HG03045 (cell line): ENCODE measurements at regions not wholly inside any gene's neighbourhood (a gene's known extent, or its start where the extent isn't known, plus 50 kb on each side); places are given as distances from the start of the nearest gene placed in this dataset.
"Not testable (repeated sequence)": the region's sequence is repeated elsewhere in the genome, so short reads cannot be mapped to it uniquely, and the experiment has no call there.

Source experiments
- ATAC-seq: cut with Tn5 transposase; IDR thresholded peaks from one replicate; pipeline ENCODE4 v1.9.1; 2021; ENCODE audit warnings: mild to moderate bottlenecking, moderate library complexity; ENCODE audit not compliant: unreplicated experiment

DNA sequence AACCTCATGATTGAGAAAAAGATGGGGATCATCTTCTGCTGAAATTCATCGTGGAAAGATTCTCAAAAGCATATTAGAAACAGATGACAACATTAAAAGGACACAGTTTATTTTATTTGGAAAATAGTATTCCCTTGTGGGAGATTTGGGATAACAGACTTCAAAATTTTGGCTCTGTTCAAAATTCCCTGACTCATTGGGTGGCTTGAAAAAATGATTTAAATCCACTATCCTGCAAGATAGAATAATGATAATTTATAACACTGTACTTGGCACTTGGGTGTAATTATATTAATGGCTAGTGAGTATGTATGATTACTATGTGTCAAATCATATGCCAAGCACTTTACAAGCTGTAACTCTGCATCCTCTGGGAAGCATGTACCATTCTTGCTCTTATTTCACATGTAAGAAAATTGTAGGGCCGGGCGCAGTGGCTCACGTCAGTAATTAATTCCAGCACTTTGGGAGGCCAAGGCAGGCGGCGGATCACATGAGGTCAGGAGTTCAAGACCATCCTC lies 128.8 kb downstream of the LMNTD1 start:
- no peak for ATAC-seq

DNA sequence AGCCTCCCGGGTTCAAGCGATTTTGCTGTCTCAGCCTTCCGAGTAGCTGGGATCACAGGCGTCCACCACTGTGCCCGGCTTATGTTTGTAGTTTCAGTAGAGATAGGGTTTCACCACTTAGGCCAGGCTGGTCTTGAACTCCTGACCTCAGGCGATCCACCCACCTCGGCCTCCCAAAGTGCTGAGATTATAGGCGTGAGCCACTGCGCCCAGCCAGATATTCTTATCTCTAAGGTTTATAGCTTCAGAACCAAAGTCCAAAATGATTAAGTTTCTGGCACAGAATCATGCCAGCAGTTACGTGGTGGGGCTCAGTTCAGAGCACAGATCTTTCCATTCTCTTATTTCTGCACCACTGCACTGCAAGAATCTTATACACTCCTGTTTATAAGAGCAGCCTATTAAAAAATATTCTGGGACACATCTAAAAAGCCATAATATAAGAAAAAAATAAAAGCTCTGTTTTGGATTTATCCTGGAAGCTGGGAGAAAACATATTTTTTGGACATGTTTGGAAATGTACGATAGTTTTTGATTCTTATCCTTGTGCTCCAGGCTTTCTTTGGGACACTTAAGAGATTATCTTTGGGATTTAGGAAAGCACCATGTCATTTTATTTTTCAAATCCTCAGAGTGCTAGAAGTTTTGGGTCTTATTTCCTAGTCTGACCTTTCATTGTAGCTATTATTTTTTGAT lies 129.6 kb downstream of the LMNTD1 start:
- no peak for ATAC-seq

- no peak for ATAC-seq
These were observed 130.8 kb downstream of the LMNTD1 start for GRCh38 chr12:25422241-25422640.

DNA sequence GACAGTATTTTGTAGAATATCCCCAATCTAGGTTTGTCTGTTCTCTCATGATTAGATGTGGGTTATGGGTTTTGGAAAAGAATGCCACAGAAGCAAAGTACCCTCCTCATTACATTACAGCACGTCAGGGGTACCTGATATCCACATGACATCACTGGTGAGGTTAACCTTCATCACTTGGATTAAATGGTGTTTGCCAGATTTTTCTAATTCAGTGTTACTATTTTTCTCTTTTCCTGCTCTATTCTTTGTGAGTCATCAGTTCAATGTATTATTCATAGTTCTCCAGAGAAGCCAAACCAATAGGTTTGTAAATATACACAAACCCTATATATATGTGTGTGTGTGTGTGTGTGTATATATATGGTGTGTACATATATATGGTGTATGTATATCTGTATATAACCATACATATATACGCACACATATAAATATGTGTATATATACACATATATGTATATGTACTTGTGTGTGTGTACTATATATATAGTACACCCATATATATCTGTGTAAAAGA lies 131.4 kb downstream of the LMNTD1 start:
- no peak for ATAC-seq

DNA sequence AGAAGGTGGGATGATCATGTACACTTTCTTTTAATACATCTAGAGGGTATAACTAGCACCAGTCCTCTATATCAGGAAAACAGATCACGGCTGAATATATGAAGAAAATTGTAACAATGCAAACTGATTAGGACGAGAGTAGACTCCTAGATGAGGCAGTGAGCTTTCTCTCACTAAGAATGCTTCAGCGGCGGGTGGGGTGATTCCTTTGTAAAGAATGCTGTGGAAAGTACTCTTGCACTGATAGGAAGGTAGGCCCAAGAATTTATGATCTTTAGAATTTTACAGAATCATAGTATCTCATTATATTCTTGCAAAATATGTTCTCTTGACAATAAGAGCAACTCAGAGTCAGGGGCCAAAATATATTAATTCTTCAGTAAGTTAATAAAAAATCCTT lies 133.0 kb downstream of the LMNTD1 start:
- no peak for ATAC-seq

GRCh38 chr12:25419595-25419994 lies 133.5 kb downstream of the LMNTD1 start:
- no peak for ATAC-seq

- ATAC-seq = no peak
These were observed 136.0 kb downstream of the LMNTD1 start for GRCh38 chr12:25417071-25417470.

DNA sequence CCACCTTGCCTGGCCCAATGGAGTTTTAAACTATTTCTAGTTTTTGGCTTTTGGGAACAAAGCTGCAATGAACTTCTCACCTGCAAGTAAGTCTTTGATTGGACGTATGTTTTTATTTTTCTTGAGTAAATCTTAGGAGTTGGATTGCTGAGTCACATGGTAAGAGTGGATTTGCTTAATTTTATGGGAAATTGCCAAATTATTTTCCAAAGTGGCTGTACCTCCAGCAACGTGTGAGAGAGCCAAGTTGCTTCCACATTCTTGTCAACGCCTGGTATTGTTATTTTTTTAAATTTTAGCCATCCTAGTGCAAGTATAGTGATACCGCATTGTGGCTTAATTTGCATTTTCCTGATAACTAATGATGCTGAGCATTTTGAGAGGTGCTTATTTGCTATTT lies 136.6 kb downstream of the LMNTD1 start:
- no peak for ATAC-seq

- ATAC-seq = no peak
These were observed 138.1 kb downstream of the LMNTD1 start for GRCh38 chr12:25415004-25415403.

- ATAC-seq = no peak
These were observed 140.3 kb downstream of the LMNTD1 start for GRCh38 chr12:25412735-25413134.

DNA sequence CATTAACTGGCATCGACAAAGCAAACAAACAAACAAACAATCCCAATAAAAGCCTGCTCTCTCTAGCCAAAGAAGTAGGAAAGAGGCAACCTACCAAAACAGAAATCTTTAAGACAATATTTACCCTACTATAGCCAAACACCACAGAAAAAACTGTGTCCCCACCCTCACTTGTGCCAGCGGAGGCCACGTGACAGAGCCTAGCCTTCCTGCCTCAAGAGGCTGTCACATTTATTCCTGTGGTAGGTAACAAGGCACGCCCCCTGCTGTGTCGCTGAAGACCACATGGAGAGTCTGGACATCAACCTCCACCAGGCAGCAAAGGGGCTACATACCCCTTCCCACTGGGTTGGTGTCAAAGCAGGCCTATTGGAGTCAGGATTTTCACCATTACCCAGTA lies 148.1 kb downstream of the LMNTD1 start:
- no peak for ATAC-seq

DNA sequence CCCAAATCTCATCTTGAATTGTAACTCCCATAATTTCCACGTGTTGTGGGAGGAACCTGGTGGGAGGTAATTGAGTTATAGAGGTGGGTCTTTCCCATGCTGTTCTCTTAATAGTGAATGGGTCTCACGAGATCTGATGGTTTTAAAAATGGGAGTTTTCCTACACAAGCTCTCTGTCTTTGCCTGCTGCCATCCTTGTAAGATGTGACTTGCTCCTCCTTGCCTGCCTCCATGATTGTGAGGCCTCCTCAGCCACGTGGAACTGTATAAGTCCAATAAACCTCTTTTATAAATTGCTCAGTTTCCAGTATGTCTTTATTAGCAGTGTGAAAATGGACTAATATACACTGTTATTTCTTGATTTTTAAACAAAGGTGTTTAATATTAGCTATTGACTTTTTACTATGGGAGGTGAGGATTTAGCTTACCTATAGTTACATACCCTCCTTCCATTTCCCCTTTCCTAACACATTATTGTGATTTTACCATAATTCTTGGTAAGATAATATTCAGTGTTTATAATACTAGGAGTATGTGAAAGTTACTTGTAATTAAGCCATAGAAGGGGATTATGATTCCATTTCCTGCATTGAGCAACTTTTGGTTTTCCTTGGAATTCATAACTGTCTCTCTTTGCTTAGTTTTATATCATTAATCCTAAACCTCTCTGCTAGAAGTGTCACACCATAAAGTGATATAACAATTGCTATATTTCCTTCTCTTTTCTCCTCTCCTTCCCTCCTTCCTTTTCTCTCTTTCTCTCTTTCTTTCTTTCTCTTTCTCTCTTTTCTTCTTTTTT lies 151.0 kb upstream of the KRAS start:
- ATAC-seq = no peak

DNA sequence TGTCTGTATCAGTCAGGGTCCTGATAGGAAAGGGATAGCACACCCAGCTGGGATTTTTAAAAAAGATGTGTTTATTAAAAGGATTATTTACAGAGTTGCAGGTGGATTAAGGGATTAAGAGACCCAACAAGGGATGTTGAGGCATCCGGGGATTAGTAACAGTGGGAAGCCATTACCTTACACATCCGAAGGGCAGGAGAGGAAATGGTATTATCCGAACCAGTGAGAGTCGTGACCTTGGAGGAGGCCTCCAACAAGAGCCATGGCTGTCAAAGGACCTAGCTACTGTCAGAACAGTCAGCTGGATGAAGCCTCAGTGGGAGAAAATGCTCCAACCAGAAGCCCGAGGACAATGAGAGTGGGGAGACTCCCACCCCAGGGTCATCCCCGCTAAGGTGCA lies 146.3 kb upstream of the KRAS start:
- ATAC-seq = no peak

GRCh38 chr12:25395227-25395626 lies 144.5 kb upstream of the KRAS start:
- ATAC-seq = no peak

- ATAC-seq = not testable (repeated sequence)
These were observed 144.0 kb upstream of the KRAS start for GRCh38 chr12:25394775-25395174.

DNA sequence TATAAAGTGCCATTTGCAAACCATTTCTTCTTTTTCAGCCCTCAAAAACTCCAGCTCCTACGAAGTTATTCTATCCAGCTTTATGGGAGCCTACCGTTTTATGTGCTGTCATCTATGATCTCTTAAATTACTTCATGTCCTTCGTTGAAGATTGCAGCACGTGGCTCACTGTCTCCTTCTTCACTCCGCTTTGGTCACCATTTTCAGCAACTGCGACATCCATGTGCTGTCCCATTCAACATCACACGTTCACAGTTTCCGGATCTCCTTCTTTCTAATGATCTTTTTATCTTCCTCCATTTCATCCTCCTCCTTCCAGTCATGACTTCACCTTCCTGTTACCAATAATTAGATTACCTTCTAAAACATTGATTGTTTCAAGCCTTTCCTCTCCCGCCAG lies 143.3 kb upstream of the KRAS start:
- no peak for ATAC-seq

DNA sequence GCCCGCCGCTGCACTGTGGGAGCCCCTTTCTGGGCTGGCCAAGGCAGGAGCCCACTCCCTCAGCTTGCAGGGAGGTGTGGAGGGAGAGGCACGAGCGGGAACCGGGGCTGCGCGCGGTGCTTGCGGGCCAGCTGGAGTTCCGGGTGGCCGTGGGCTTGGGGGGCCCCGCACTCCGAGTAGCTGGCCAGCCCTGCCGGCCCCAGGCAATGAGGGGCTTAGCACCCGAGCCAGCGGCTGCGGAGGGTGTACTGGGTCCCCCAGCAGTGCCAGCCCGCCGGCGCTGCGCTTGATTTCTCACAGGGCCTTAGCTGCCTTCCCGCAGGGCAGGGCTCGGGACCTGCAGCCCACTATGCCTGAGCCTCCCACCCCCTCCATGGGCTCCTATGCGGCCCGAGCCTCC lies 140.6 kb upstream of the KRAS start:
- ATAC-seq = not testable (repeated sequence)

DNA sequence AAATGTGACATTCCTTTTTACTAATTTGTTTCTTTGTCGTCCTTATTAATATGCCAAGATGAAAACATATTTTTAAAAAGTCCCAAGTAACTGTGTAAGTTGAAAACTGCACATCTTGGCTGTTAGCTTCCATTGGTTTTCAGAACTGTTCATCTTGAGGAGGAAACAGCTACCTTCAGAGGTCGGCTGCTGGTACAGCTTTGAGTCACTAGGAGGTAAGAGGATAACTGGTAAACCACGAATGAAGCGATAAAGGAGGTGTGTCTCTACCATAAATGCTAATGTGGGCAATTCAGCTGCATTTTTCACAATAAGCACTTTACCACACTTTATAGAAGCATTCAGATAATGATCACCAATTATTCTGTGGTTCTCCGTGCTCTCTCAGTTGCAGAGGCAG lies 137.5 kb upstream of the KRAS start:
- no peak for ATAC-seq

- ATAC-seq = no peak
These were observed 137.0 kb upstream of the KRAS start for GRCh38 chr12:25387732-25388050.

DNA sequence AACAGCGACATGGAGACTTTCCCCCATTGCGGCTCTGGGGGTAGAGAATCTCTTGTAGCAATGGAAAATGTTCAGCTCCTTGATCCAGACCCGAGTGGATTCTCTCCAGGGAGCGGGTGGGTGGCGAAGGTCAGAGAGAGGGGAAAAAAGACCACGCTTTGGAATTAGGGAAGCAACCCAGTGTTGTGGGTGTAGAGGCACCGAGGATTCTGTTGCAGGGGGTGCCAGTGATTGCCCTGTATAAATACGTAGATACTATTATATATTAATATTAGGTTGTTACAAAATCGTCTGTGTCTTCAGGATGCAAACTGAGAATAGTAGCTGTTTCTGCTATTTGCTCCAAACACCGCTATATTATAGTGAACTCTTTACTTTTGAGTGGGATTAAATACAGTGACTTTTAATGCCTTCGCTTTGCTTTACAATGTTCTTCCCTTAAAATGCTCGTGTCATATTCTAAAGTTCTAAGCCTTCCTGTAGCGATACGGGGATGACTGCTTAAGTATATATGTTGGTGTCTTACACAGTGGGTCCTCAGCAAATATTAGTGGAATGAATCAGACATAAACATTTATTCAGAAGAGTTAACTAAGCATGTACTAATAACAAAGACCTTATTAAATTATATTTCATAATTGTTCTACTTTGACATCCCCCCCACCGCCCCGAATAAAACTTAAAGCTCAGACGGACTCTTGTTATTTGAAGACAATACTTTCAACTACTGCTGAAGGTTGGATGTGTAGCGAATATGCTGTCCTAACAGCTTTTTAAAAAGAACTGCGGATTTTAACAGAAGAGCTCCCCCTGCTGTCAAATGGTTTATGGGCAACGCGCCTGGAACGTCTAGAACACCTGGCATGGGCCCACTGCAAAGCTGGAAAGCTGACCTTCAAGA lies 136.4 kb upstream of the KRAS start:
- peak; percentile 17 for ATAC-seq

GRCh38 chr12:25384893-25385248 lies 134.1 kb upstream of the KRAS start:
- no peak for ATAC-seq
